ENCODE measurements at regions not wholly inside any gene's neighbourhood (a gene's known extent, or its start where the extent isn't known, plus 50 kb on each side); places are given as distances from the start of the nearest gene placed in this dataset.

GRCh38 chr5:68161156-68161555 is 54.4 kb upstream of the PIK3R1 start:
- in situ Hi-C loops (cut with HindIII; ENCODE audit: low sequenced_read_pairs): no loop called here

GRCh38 chr5:68159224-68159951 is 56.2 kb upstream of the PIK3R1 start:
- in situ Hi-C loops (cut with HindIII; ENCODE audit: low sequenced_read_pairs): no loop called here

- in situ Hi-C loops (cut with HindIII; ENCODE audit: low sequenced_read_pairs): no loop called here
These were observed 59.6 kb upstream of the PIK3R1 start for GRCh38 chr5:68155940-68156339.

- in situ Hi-C loops (cut with HindIII; ENCODE audit: low sequenced_read_pairs): no loop called here
These were observed 61.3 kb upstream of the PIK3R1 start for GRCh38 chr5:68154119-68154857.

- in situ Hi-C loops (cut with HindIII; ENCODE audit: low sequenced_read_pairs): no loop called here
These were observed 63.7 kb upstream of the PIK3R1 start for GRCh38 chr5:68151812-68152211.

GRCh38 chr5:68149189-68149588 is 66.4 kb upstream of the PIK3R1 start:
- in situ Hi-C loops (cut with HindIII; ENCODE audit: low sequenced_read_pairs): no loop called here

- in situ Hi-C loops (cut with HindIII; ENCODE audit: low sequenced_read_pairs): no loop called here
These were observed 67.5 kb upstream of the PIK3R1 start for GRCh38 chr5:68148096-68148495.

- in situ Hi-C loops (cut with HindIII; ENCODE audit: low sequenced_read_pairs): no loop called here
These were observed 67.9 kb upstream of the PIK3R1 start for GRCh38 chr5:68147659-68148058.

- in situ Hi-C loops (cut with HindIII; ENCODE audit: low sequenced_read_pairs): no loop called here
These were observed 74.1 kb upstream of the PIK3R1 start for GRCh38 chr5:68141494-68141893.

- in situ Hi-C loops (cut with HindIII; ENCODE audit: low sequenced_read_pairs): no loop called here
These were observed 74.8 kb upstream of the PIK3R1 start for GRCh38 chr5:68140763-68141162.

- in situ Hi-C loops (cut with HindIII; ENCODE audit: low sequenced_read_pairs): no loop called here
These were observed 75.7 kb upstream of the PIK3R1 start for GRCh38 chr5:68139611-68140441.

GRCh38 chr5:68137511-68138140 is 77.9 kb upstream of the PIK3R1 start:
- in situ Hi-C loops (cut with HindIII; ENCODE audit: low sequenced_read_pairs): no loop called here

- in situ Hi-C loops (cut with HindIII; ENCODE audit: low sequenced_read_pairs): no loop called here
These were observed 80.8 kb upstream of the PIK3R1 start for GRCh38 chr5:68134669-68135313.

- in situ Hi-C loops (cut with HindIII; ENCODE audit: low sequenced_read_pairs): no loop called here
These were observed 81.4 kb upstream of the PIK3R1 start for GRCh38 chr5:68134033-68134668.

- in situ Hi-C loops (cut with HindIII; ENCODE audit: low sequenced_read_pairs): no loop called here
These were observed 85.3 kb upstream of the PIK3R1 start for GRCh38 chr5:68130253-68130652.

- in situ Hi-C loops (cut with HindIII; ENCODE audit: low sequenced_read_pairs): no loop called here
These were observed 86.2 kb upstream of the PIK3R1 start for GRCh38 chr5:68129364-68129763.

GRCh38 chr5:68126886-68127285 is 88.7 kb upstream of the PIK3R1 start:
- in situ Hi-C loops (cut with HindIII; ENCODE audit: low sequenced_read_pairs): no loop called here

GRCh38 chr5:68122439-68123328 is 92.9 kb upstream of the PIK3R1 start:
- in situ Hi-C loops (cut with HindIII; ENCODE audit: low sequenced_read_pairs): no loop called here

- in situ Hi-C loops (cut with HindIII; ENCODE audit: low sequenced_read_pairs): no loop called here
These were observed 98.6 kb upstream of the PIK3R1 start for GRCh38 chr5:68116868-68117411.

Measured in DLD1 (cell line).